ENCODE measurements at regions not wholly inside any gene's neighbourhood (a gene's known extent, or its start where the extent isn't known, plus 50 kb on each side); places are given as distances from the start of the nearest gene placed in this dataset.

DNA sequence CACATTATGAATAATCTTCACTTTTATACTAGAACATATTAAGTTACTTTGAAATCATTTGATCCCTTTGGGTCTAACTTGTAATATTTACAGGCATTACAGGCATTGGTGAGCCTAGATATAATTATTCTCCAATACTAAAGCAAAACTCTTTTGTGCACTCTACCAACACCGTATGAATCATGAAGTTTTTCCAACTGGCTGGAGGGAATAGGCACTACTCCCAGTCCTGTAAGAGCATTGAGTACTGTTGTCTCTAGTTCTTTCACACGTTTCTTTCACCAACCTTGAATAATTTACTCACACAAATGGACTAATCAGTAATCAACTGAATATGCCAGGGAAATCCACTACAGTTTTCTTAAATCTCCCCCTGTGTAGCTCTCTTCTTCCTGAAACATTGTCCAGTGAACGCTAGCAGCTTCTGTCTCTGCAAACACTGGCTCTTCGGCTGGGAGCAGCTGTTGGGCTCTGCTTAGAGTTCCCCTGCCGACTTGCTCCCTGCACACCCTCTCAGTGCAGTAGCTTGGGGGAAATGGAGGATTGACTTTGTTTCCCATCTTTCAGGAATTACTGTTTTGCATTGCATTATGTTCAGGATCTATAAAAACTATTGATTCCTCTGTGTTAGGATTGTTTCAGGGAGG, 476.7 kb downstream of the RFC3 start:
- no peak overlapping the region for H2BK120ac ChIP-seq (ENCODE audit: low read depth, low read length)
- H3K23ac ChIP-seq (ENCODE audit: low read depth, low read length, poor library complexity), result no peak overlapping the region
- H3K18ac ChIP-seq (ENCODE audit: low read length), result no peak overlapping the region
- H2BK15ac ChIP-seq (ENCODE audit: low read length), result no peak overlapping the region
- no peak overlapping the region for H3K4me2 ChIP-seq (ENCODE audit: insufficient read depth, low read length, poor library complexity, severe bottlenecking)
- H4K8ac ChIP-seq (ENCODE audit: low read depth, low read length), result no peak overlapping the region
- no peak overlapping the region for H4K91ac ChIP-seq (ENCODE audit: low read depth, low read length, poor library complexity)
- no peak overlapping the region for H2BK12ac ChIP-seq (ENCODE audit: low read length)
- H2BK5ac ChIP-seq (ENCODE audit: low read length), result no peak overlapping the region
- H3K36me3 ChIP-seq (replicated peaks in 1 of 2; ENCODE audit: control insufficient read depth in 2 of 2, insufficient read depth in 2 of 2, low read length in 2 of 2), result no peaks in the 10 kb centered on the region
- H3K9ac ChIP-seq (ENCODE audit: low read depth, low read length, poor library complexity), result no peak overlapping the region
- DNase-seq (ENCODE audit: low spot score), result no peak
- no peaks in the 10 kb centered on the region for H3K27me3 ChIP-seq (ENCODE audit: control insufficient read depth in 3 of 3, insufficient read depth in 3 of 3, low read depth in 1 of 3, low read length in 3 of 3)
- H2AFZ ChIP-seq (ENCODE audit: low read length), result no peak overlapping the region
- no CpG with 5 or more reads among the region's 5 CpGs for WGBS, 2 donors (ENCODE audit: extremely low coverage in 2 of 2, insufficient read length in 2 of 2, insufficient replicate concordance in 1 of 2)
- H3K4ac ChIP-seq (ENCODE audit: low read length), result no peak overlapping the region
- no peaks in the 10 kb centered on the region for H3K9me3 ChIP-seq (replicated peaks in 1 of 2; ENCODE audit: control insufficient read depth in 2 of 2, insufficient read depth in 1 of 2, low read depth in 1 of 2, low read length in 2 of 2)
- H2AK5ac ChIP-seq (ENCODE audit: low read depth, low read length), result no peak overlapping the region
- no peak overlapping the region for H3K27ac ChIP-seq (replicated peaks; ENCODE audit: low read length)
- no peak overlapping the region for H3K4me3 ChIP-seq (ENCODE audit: low read length in 2 of 2)
- H3K4me1 ChIP-seq (ENCODE audit: control insufficient read depth in 2 of 2, insufficient read depth in 1 of 2, low read depth in 1 of 2, low read length in 2 of 2), result peaks cover 0 to 4% of the 10 kb centered on the region in 2 donors
- H3K79me1 ChIP-seq (ENCODE audit: low read depth, low read length), result no peaks in the 10 kb centered on the region
- no peak overlapping the region for H3K14ac ChIP-seq (ENCODE audit: low read length)

DNA sequence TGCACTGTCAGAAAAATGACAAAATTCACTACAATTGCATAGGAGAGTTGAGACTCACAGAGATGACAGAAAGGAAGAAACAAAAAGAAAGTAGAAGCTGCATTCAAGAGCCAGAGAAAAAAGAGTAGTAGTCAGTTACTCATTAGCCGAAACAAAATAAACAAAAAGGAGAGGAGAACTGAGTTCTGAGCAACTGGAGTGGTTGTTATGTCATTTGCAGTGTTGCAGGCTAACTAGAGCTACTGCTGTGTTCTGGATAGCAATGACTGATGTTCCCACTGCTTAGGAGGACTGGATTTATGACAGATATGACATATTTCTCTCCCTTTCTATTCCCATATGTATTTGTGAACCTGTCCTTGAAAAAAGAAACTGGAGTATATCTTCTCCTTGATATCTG, 482.6 kb downstream of the RFC3 start:
- H3K36me3 ChIP-seq (replicated peaks in 1 of 2; ENCODE audit: control insufficient read depth in 2 of 2, insufficient read depth in 2 of 2, low read length in 2 of 2), result no peaks in the 10 kb centered on the region
- no peak overlapping the region for H3K4me2 ChIP-seq (ENCODE audit: insufficient read depth, low read length, poor library complexity, severe bottlenecking)
- no peak overlapping the region for H2AFZ ChIP-seq (ENCODE audit: low read length)
- H3K18ac ChIP-seq (ENCODE audit: low read length), result no peak overlapping the region
- no CpG with 5 or more reads among the region's 1 CpG for WGBS, 2 donors (ENCODE audit: extremely low coverage in 2 of 2, insufficient read length in 2 of 2, insufficient replicate concordance in 1 of 2)
- no peak overlapping the region for H3K4ac ChIP-seq (ENCODE audit: low read length)
- no peak overlapping the region for H2BK120ac ChIP-seq (ENCODE audit: low read depth, low read length)
- H2AK5ac ChIP-seq (ENCODE audit: low read depth, low read length), result no peak overlapping the region
- no peaks in the 10 kb centered on the region for H3K4me1 ChIP-seq (ENCODE audit: control insufficient read depth in 2 of 2, insufficient read depth in 1 of 2, low read depth in 1 of 2, low read length in 2 of 2)
- no peak overlapping the region for H2BK5ac ChIP-seq (ENCODE audit: low read length)
- H3K4me3 ChIP-seq (ENCODE audit: low read length in 2 of 2), result no peak overlapping the region
- no peak for DNase-seq (ENCODE audit: low spot score)
- no peak overlapping the region for H2BK15ac ChIP-seq (ENCODE audit: low read length)
- no peaks in the 10 kb centered on the region for H3K27me3 ChIP-seq (ENCODE audit: control insufficient read depth in 3 of 3, insufficient read depth in 3 of 3, low read depth in 1 of 3, low read length in 3 of 3)
- no peak overlapping the region for H3K9ac ChIP-seq (ENCODE audit: low read depth, low read length, poor library complexity)
- H2BK12ac ChIP-seq (ENCODE audit: low read length), result no peak overlapping the region
- peaks cover 0 to 2% of the 10 kb centered on the region in 2 donors for H3K9me3 ChIP-seq (replicated peaks in 1 of 2; ENCODE audit: control insufficient read depth in 2 of 2, insufficient read depth in 1 of 2, low read depth in 1 of 2, low read length in 2 of 2)
- H4K8ac ChIP-seq (ENCODE audit: low read depth, low read length), result no peak overlapping the region
- H3K27ac ChIP-seq (replicated peaks; ENCODE audit: low read length), result no peak overlapping the region
- no peak overlapping the region for H4K91ac ChIP-seq (ENCODE audit: low read depth, low read length, poor library complexity)
- H3K14ac ChIP-seq (ENCODE audit: low read length), result no peak overlapping the region
- H3K23ac ChIP-seq (ENCODE audit: low read depth, low read length, poor library complexity), result no peak overlapping the region
- no peaks in the 10 kb centered on the region for H3K79me1 ChIP-seq (ENCODE audit: low read depth, low read length)

DNA sequence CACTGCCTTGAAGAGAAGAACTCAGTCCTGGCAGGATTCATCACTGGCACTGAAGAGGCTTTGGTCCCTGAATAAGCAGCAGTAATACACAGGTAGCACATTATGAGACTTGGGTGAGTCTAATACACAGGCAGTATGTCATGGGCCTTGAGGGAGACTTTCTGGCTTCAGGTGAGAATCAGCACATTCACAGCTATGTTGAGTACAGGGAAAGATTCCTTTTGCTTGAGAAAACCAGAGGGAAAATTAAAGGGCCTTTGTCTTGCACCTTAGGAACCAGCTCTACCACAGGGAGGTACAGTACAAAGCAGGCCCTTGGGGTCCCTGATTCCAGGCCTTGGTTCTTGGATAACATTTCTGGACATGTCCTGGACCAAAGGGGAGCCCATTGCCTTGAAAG, 484.6 kb downstream of the RFC3 start:
- Histone ChIP-seq H3K18ac (ENCODE audit: low read length) (no peak overlapping the region), H3K23ac (ENCODE audit: low read depth, low read length, poor library complexity) (no peak overlapping the region), H2BK12ac (ENCODE audit: low read length) (no peak overlapping the region), H3K9ac (ENCODE audit: low read depth, low read length, poor library complexity) (no peak overlapping the region), H4K8ac (ENCODE audit: low read depth, low read length) (no peak overlapping the region), H3K27me3 (ENCODE audit: control insufficient read depth in 3 of 3, insufficient read depth in 3 of 3, low read depth in 1 of 3, low read length in 3 of 3) (no peaks in the 10 kb centered on the region), H3K4me1 (ENCODE audit: control insufficient read depth in 2 of 2, insufficient read depth in 1 of 2, low read depth in 1 of 2, low read length in 2 of 2) (no peaks in the 10 kb centered on the region), H2AFZ (ENCODE audit: low read length) (no peak overlapping the region), H3K9me3 (replicated peaks in 1 of 2; ENCODE audit: control insufficient read depth in 2 of 2, insufficient read depth in 1 of 2, low read depth in 1 of 2, low read length in 2 of 2) (peaks cover 0 to 2% of the 10 kb centered on the region in 2 donors), H3K14ac (ENCODE audit: low read length) (no peak overlapping the region), H2BK120ac (ENCODE audit: low read depth, low read length) (no peak overlapping the region), H4K91ac (ENCODE audit: low read depth, low read length, poor library complexity) (no peak overlapping the region), H3K4ac (ENCODE audit: low read length) (no peak overlapping the region), H3K79me1 (ENCODE audit: low read depth, low read length) (no peaks in the 10 kb centered on the region), H3K36me3 (replicated peaks in 1 of 2; ENCODE audit: control insufficient read depth in 2 of 2, insufficient read depth in 2 of 2, low read length in 2 of 2) (no peaks in the 10 kb centered on the region), H3K4me3 (ENCODE audit: low read length in 2 of 2) (no peak overlapping the region), H2AK5ac (ENCODE audit: low read depth, low read length) (no peak overlapping the region), H2BK5ac (ENCODE audit: low read length) (no peak overlapping the region), H2BK15ac (ENCODE audit: low read length) (no peak overlapping the region), H3K27ac (replicated peaks; ENCODE audit: low read length) (no peak overlapping the region), H3K4me2 (ENCODE audit: insufficient read depth, low read length, poor library complexity, severe bottlenecking) (no peak overlapping the region)
- DNase-seq (ENCODE audit: low spot score), result no peak

DNA sequence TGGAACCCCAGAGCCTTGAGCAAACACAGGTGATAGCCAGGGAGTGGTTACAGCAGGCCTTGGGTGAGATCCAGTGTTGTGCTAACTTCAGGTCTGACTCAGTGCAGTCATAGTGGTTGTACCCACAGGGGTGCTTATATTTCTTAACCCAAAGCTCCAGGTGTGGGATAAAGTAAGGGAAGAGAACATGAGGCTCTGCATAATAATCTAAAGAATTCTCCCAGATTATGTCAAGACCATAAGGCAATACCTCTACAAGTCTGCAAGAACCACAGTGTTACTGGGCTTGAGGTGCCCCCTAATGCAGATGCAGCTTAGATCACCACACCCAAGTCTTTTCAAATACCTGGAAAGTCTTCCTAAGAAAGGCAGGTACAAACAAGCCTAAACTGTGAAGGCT, 485.4 kb downstream of the RFC3 start:
- Histone ChIP-seq H3K14ac (ENCODE audit: low read length) (no peak overlapping the region), H3K4me3 (ENCODE audit: low read length in 2 of 2) (no peak overlapping the region), H3K4me1 (ENCODE audit: control insufficient read depth in 2 of 2, insufficient read depth in 1 of 2, low read depth in 1 of 2, low read length in 2 of 2) (no peaks in the 10 kb centered on the region), H3K9ac (ENCODE audit: low read depth, low read length, poor library complexity) (no peak overlapping the region), H3K79me1 (ENCODE audit: low read depth, low read length) (no peaks in the 10 kb centered on the region), H3K27me3 (ENCODE audit: control insufficient read depth in 3 of 3, insufficient read depth in 3 of 3, low read depth in 1 of 3, low read length in 3 of 3) (no peaks in the 10 kb centered on the region), H2BK5ac (ENCODE audit: low read length) (no peak overlapping the region), H3K4me2 (ENCODE audit: insufficient read depth, low read length, poor library complexity, severe bottlenecking) (no peak overlapping the region), H2BK15ac (ENCODE audit: low read length) (no peak overlapping the region), H4K91ac (ENCODE audit: low read depth, low read length, poor library complexity) (no peak overlapping the region), H3K4ac (ENCODE audit: low read length) (no peak overlapping the region), H2BK12ac (ENCODE audit: low read length) (no peak overlapping the region), H2AK5ac (ENCODE audit: low read depth, low read length) (no peak overlapping the region), H3K36me3 (replicated peaks in 1 of 2; ENCODE audit: control insufficient read depth in 2 of 2, insufficient read depth in 2 of 2, low read length in 2 of 2) (no peaks in the 10 kb centered on the region), H3K27ac (replicated peaks; ENCODE audit: low read length) (no peak overlapping the region), H4K8ac (ENCODE audit: low read depth, low read length) (no peak overlapping the region), H2BK120ac (ENCODE audit: low read depth, low read length) (no peak overlapping the region), H3K18ac (ENCODE audit: low read length) (no peak overlapping the region), H3K23ac (ENCODE audit: low read depth, low read length, poor library complexity) (no peak overlapping the region), H3K9me3 (replicated peaks in 1 of 2; ENCODE audit: control insufficient read depth in 2 of 2, insufficient read depth in 1 of 2, low read depth in 1 of 2, low read length in 2 of 2) (peaks cover 0 to 2% of the 10 kb centered on the region in 2 donors), H2AFZ (ENCODE audit: low read length) (no peak overlapping the region)
- DNase-seq (ENCODE audit: low spot score), result no peak

Measured in neuronal stem cell (in vitro differentiated cells).